COR-L47 (cell line): ENCODE measurements at regions not wholly inside any gene's neighbourhood (a gene's known extent, or its start where the extent isn't known, plus 50 kb on each side); places are given as distances from the start of the nearest gene placed in this dataset.

ENCODE experiments used
- DNase-seq: peaks from one replicate; lab custom pipeline; 2025; lab: John Stamatoyannopoulos, UW

DNA sequence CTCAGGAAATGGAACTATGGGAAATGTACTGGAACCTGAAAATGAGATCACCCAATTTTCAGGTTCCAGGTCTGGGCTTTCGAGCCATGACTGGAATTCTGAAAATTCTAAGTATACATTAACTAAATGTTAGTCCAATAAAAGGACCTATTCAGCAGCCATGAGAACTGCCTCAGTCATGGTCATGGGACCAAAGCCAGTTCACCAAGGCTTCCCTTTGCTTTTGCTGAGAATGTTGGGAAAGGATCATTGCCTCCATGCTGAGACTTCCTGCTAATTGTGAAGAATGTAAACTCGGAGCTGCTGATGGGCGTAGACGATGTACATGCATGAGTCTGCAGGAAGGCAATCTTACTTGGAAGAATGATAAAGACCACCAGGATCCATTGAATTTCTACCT lies 624.4 kb upstream of the SOX11 start:
- no peak for DNase-seq

DNA sequence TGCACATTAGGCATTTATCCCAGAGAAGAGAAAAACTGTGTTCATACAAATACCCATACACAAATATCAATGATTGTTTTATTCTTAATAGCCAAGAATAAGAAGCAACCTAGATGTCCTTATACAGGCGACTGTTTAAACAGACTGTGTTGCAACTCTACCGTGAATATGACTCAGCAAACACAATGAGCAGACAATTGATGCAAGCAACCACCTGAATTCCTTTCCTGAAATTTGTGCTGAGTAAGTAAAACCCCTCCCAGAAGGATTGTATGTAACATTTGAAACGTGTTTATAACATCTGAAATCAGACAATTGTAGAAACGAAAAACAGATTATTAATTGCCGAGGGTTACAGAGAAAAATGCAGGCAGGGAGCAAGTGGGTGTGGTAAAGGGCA lies 621.9 kb upstream of the SOX11 start:
- no peak for DNase-seq

DNA sequence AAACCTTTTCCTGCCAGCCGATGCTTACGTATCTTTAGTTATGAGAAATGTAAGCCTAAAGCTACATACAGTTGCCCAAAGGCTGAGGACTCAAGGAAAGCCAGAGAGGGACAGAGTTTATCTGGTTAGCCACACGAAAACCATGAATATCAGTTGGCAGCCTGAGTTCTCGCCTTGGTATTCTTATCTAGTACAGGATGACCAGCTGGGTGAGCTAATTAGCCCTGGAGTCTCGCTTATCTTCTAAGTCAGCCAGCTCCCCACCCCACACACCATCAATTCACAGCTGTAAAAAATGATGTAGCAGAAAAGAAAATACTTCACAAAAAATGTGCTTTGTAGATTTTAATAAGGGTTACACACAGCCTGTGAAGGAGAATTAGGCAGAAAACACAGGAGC lies 617.5 kb upstream of the SOX11 start:
- DNase-seq, result no peak

DNA sequence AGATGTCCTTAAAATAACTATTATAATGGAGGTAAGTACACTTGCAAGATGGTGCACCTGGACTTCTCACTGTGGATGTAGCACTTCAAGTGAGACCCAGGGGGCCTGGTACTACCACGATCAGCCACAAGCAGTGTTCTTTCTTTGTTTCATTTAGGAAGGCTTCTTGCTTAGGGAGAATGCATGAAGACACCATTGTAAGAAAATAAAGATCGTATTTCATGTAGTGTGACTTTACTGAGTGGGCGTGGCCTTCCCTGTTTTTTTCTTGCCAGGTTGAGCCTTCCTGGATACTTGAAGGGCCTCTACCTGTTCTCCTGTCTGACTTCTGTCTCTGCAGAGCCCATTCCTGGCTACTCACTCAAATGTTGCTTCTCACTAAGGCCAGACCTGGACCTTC lies 615.6 kb upstream of the SOX11 start:
- no peak for DNase-seq

DNA sequence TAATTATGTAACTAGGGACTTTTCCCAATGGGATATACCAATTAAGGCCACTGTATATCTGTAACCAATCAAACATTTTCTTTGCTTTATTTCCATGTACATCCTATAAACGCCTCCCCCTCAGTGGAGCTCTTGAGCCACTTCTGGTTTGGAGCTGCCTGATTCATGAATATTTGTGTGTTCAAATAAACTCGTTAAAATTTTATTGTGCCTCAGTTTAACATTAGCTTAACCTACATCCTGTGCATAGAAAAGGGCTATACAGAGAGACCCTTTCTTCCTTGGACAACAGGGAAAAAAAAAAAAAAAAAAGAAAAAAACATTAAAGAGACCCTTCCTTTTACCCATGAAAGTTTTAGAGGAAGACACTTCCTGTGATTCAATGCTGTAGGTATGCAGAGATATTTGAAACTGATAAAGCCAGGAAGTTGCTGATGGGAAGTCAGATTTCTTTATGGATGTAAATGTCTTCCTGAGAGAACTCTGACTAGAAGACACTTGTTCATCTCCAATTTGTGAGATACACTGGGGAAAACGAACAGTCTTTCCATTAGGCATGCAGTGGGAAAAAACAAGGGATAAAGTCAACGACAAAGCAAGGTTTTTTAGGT lies 614.6 kb upstream of the SOX11 start:
- DNase-seq, result no peak

DNA sequence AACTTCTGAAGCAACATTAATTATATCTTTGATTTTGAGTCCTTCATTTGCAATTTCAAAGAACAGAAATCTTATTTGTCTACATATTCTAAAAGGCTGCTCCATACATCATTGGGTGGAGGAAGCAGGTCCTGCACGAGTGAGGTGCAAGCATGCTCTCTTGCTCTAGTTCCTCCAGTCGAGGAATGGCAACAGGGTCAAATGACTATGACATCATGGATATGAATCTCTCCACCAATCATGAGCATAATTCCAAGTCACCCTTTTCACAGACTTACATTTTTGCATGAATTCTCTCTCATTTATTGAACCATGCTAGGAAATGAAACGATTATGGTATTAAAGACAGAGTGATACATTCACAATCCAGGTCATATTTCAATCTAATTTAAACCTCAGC lies 608.8 kb upstream of the SOX11 start:
- DNase-seq, result no peak

DNA sequence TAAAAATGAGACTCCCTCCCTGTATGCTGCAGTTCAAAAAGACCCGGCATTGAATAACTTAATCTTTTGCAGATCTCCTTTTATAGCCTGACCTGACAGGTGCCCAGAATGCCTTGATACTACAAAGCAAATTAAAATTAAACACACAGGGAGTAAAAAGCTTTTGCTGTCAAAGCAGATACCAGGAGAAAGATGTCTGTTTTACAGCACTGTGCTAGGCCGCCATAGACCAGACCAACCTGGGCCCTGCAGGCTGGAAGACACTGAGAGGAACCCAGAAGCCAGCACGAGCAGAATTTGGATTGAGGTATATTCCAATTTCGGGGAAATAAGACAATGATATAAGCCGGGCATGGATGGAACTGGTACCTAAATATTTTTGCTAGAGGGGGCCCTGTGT lies 602.8 kb upstream of the SOX11 start:
- no peak for DNase-seq

DNA sequence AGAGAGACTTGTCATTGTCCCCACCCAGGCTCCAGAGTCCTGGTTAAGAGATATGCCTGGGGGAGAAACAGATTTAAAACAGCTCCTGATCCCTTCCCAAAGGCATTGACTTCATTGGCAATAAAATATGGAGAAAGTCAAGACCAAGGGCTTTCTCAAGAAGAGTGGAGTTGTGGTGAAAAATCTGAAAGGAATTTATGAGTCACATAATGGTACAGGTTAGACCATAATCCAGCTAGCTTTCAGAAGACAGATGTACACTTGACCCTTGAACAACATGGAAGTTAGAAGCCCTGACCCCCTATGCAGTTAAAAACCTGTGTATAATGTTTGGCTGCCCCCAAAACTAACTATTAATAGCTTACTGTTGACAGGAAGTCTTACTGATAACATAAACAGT lies 599.1 kb upstream of the SOX11 start:
- no peak for DNase-seq

DNA sequence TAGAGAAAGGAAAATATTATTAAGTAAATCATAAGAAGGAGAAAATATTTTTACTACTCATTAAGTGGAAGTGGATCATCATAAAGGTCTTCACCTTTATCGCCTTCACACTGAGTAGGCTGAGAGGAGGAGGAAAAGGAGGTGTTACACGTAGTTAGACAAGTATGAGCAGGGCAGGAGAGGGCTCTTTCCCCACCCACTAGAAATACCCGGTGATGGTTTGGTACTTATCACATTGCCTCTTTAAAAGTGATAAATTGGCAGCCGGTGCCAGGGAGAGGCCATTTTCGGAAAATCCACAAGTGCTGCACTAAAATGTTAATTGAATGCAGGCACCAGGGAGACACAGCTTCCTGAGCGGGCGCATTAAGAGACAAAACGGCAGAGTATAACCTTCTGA lies 598.7 kb upstream of the SOX11 start:
- no peak for DNase-seq

DNA sequence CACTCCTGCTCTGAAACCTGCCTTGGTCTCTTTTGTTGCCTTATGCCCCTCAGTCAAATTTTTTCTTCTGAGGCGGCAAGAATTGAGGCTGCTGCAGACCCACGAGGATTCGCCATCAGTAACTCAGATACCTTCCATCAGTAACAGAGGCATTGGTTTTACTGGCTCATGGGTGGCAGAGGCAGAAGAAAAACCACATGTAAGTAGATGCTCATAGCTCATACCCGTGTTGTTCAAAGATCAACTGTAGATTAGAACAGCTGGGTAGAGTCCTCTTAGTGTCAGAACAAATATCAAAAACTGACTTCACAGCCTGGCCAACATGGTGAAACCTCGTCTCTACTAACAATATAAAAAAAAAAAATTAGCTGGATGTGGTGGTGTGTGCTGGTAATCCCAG lies 598.0 kb upstream of the SOX11 start:
- no peak for DNase-seq

DNA sequence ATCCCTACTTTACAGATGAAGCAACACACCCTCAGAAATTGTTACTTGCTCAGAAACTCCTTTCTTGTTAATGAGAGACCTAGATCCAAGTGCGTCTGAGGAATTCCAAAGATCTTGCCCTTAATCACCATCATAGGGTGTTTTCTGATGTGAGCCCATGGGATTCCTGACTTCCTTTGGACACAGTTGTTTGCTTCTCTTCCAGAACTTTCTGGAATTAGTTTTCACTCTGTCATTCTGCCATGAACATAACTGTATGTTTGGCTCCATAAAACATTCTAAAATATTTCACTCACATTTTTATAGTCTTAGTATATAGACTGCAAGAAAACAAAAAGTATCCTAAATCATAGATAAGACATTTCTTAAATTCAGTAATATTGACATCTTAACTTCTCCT lies 593.9 kb upstream of the SOX11 start:
- no peak for DNase-seq

DNA sequence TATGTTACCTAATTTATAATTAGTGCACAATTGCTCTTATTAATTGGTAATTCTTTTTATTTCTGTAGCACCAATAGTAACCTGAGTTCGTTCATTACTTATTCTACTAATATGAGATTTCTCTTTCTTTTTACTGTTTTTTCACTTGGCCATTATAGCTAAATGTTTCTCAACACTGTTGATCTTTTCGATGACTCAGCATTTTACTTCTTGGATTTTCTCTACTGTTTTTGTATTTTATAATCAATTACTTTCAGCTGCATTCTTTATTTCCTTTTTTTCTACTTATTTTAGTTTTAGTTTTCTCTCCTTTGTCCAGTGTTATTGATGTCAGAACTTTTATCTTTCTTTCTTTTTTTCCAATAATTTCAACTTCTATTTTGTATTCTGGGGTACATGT lies 589.4 kb upstream of the SOX11 start:
- no peak for DNase-seq

DNA sequence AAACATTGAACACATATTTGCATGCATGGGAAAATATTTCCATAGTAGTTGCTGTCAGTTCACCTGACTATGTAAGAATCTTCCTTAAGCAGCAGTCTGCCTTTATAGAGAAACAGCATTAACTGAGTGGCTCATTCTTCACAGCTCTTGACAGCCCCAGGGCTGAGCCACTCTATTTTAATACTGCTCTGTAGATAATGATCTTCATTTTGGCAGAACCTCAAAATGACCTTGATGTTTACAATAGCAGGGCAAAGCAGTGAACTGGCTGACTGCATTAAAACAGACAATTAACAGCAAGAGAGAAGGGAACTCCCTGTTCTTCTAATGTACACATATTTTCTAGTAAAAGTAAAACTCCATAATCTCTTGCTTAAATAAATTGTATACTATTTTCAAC lies 580.6 kb upstream of the SOX11 start:
- DNase-seq, result peak; percentile 91

DNA sequence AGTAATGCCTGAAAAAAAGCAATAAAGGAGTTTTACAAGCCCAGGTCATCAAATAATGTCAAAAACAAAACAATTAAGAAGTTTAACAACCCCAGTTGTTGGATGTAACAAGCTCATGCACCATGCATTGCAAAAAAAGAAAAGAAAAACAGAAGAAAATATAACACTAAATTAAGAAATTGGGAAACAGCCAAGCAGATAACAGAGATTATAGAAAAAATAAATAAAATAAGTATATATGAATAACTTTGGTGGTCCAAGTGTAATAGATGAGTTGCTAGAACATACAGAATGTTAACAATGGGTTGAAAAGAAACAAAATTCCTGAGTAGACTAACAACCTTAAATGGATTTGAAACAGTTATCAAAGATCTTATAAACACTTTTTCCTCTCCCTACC lies 573.1 kb upstream of the SOX11 start:
- no peak for DNase-seq

DNA sequence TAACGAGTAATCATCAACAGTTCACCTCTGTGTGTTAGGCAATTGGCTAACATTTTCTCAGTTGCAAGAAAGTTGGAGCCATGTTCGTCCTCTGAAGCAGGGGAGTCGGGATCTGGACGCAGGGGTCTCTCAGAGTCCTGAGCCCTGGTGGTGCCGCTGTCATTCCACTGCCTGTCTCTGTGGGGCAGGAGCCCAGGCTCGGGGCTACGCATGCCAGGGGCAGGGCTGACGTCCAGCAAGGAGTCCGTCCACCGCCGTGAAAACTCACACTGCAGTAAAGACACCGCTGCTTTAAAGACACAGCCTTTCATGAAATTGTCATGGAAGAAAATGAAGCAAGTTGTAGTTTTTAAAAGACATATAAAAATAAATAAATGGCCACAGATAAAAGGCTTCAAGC lies 571.1 kb upstream of the SOX11 start:
- no peak for DNase-seq

DNA sequence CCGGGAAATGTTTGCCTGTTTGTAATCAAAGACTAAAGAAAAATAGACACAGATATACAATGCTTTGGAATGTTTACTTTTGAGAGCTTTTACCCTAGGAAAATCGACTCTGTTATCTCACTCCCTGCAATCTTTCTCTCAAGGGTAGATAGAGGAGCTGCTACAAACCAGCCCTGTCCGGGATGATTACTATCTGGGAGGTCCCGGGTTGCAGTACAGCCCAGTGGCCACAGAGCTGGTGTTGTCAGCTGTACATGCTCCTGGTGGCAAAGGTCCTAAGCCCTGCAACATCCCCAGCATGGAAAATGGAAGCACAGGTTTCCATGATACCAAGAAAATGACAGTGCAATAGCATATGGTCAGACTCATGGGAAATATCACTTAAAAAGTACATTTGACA lies 570.5 kb upstream of the SOX11 start:
- DNase-seq, result no peak

DNA sequence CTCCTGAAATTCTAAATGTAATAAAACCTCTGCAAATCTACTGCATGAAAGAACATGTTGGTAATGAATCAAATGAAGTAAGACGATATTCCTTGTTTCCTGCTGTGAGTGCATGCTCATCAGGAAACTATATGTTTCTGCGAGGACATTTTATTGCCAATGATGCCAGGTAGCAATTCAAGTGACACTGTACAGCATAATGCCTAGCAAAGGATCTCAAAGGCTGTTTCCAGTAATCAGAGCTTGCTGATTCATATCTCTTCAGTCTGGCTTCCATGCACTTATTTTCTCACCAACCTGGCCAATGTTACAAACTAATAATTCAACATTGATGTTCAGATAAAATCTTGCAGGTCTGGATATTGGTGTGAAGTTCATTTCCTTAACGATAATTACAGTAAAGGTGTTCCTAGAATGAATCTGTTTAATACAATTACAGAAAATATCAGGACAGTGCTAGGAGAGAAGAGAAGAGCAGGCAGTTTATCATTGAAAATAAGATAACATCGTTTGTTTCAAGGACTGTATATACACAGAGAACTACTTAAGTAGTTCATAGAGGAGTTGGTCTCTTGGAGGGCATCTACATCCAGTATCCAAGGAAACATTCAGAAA lies 568.5 kb upstream of the SOX11 start:
- DNase-seq, result no peak

DNA sequence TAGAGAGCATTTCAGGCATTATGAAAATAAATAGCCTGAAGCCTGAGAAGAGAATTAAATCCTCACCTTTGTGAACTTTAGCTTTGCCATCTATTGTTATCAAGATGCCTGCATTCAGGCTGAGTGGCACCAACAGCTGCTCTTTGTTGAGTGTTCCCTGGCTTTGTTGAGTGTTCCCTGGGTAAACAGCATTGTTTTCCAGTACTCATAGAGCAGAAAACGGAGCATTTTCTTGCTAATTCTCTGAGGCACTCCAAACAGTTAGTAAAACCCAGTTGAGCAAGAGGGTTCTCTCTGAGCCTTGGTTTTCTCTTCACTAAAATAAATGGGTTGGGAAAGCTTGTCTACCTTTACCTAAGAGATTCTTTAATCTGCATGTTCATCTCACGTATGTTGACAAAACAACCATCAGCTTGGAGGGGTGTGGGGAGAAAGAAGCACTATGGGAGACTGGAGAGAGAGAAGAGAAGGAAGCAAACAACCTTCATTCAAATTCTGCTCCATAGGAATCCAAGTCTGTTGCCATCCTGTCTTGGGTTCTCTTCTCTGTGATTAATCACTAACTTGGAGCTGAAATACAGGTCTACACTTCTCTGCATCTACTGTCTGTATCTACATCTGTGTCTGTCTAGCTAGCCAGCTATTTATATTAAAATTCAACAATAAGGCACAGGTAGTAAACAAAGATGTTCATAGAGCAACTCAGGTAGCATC lies 567.0 kb upstream of the SOX11 start:
- DNase-seq, result peak; percentile 72

DNA sequence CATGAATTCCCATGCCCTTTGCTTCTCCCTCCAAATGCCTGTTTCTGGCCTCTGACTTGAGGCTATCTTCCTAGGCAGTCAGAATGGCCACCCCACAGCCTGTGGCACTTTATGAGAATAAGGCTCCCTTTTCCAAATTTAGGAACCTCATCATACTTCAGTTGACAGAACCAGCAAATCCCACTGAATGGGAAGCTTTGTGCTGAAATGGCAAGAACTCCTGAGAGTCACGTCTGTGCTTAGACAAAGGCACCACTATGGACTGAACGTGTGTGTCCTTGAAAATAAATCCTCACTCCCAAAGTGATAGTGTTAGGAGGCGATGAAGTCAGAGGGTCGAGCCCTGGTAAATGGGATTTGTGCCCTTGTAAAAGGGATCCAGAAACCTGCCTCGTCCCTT lies 559.9 kb upstream of the SOX11 start:
- no peak for DNase-seq

DNA sequence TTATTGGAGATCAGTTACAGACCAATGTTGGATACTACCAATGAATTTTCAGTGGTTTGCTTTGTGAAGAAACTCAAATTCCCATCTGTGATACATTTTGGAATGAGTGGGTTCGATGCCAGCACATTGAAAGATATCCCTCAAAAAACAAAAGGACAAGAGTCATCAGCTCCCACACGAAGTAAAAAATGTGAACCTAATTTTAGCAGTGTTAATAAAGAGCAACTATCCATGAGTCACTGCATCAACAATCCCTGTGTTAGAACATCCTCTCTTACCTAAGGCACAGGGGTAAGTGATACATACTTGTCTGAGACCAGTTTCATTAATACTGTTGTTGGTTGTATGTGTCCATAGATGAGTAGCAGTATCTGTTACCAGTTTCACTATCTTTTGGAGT lies 551.8 kb upstream of the SOX11 start:
- DNase-seq, result no peak

DNA sequence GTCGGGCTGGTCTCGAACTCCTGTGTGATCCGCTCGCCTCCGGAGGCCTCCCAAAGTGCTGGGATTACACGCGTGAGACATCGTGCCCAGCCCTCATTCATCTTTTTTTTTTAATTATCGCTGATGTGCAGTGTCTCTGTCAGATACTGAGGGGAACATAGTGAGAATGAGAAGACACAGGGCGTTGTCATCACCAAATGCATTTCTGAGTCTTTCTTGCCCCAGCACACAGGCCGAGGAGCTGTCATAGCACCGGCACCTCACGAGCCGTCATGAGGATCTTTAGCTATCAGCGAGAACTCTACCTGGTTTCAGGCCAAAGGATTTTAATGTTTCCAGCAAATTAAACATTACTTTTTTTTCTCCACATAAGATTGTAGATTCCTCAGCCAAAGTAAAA lies 548.0 kb upstream of the SOX11 start:
- no peak for DNase-seq

DNA sequence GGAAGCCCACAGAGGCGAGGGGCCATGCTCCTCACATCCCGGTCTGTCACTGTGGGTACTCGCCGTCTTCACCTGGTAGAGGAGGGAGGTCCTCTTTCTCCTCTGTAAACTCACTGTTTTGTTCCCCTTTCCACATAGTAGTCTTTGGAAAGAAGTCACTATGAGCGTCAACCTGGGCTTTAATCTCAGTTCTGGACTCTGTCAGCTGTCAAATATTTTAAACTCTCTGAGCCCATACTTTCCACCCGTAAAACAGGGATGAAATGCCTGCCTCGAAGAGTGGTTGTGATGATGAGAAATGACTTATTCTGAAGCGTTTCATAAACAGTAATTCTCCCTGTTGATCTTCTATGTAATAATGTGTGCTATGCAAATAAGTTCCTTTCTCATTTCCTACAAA lies 547.1 kb upstream of the SOX11 start:
- no peak for DNase-seq

DNA sequence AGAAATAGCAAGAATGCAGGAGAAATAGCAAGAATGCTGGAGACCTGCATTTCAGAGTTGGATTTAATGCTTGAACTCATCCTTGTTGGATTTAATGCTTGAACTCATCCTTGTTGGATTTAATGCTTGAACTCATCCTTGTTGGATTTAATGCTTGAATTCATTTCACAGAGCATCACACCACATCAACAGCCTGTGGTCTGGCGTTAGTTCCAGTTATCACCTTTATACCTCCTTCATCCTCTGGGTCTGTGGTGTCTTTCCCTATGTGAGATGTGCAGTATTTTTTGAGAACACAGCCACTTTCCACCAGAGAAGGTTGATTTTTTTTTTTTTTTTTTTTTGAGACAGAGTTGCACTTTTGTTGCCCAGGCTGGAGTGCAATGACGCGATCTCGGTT lies 546.4 kb upstream of the SOX11 start:
- DNase-seq, result no peak
